DND-41 (cell line): ENCODE measurements at regions not wholly inside any gene's neighbourhood (a gene's known extent, or its start where the extent isn't known, plus 50 kb on each side); places are given as distances from the start of the nearest gene placed in this dataset.

Source experiments
- ATAC-seq: fragments of 200-7000 bp; cut with Tn5 transposase; 3 replicates; pipeline ENCODE4 v1.9.1; 2021; ENCODE audit warnings: low read depth; ENCODE audit not compliant: insufficient read depth
- DNase-seq: peaks from one replicate; pipeline ENCODE4 v3.0.0-alpha.2; 2020
- H2AFZ ChIP-seq: 2 replicates; pipeline ENCODE4 v1.6.0; 2012; ENCODE audit warnings: low read depth, low read length
- H3K27ac ChIP-seq: 2 replicates; pipeline ENCODE4 v1.5.1; 2012; ENCODE audit warnings: low read length, inconsistent platforms
- H3K27me3 ChIP-seq: fragments of 200-600 bp; sonication (generic); 2 replicates; pipeline ENCODE4 v1.6.0; 2012; ENCODE audit warnings: low read length, mild to moderate bottlenecking, inconsistent platforms; ENCODE audit not compliant: insufficient read depth, poor library complexity
- H3K36me3 ChIP-seq: 2 replicates; pipeline ENCODE4 v1.5.1; 2012; ENCODE audit warnings: low read length, inconsistent platforms; ENCODE audit not compliant: insufficient read depth
- H3K4me1 ChIP-seq: 2 replicates; pipeline ENCODE4 v1.5.1; 2012; ENCODE audit warnings: mild to moderate bottlenecking, low read length; ENCODE audit not compliant: insufficient read depth
- H3K4me2 ChIP-seq: 2 replicates; pipeline ENCODE4 v1.6.0; 2012; ENCODE audit warnings: mild to moderate bottlenecking, moderate library complexity, low read length, inconsistent platforms; ENCODE audit not compliant: insufficient read depth
- H3K4me3 ChIP-seq, 2 experiments: fragments of 200-600 bp in 1 of 2; shearing (Covaris generic) in 1 of 2; 2 replicates each; pipeline ENCODE4 v1.5.1; 2012 to 2016; ENCODE audit warnings: inconsistent platforms in 2 of 2, low read length in 2 of 2, mild to moderate bottlenecking in 2 of 2, low read depth in 1 of 2, moderate library complexity in 1 of 2
- H3K79me2 ChIP-seq: 2 replicates; pipeline ENCODE4 v1.6.0; 2012; ENCODE audit warnings: low read length, inconsistent platforms; ENCODE audit not compliant: insufficient read depth
- H3K9ac ChIP-seq: 2 replicates; pipeline ENCODE4 v1.6.0; 2012; ENCODE audit warnings: low read depth, mild to moderate bottlenecking, inconsistent platforms, low read length, moderate library complexity
- H3K9me3 ChIP-seq: 2 replicates; pipeline ENCODE4 v1.5.1; 2012; ENCODE audit warnings: low read length, moderate library complexity, mild to moderate bottlenecking, inconsistent platforms; ENCODE audit not compliant: insufficient read depth, severe bottlenecking
- H4K20me1 ChIP-seq: 2 replicates; pipeline ENCODE4 v1.6.0; 2012; ENCODE audit warnings: low read length; ENCODE audit not compliant: insufficient read depth
- EZH2 ChIP-seq: IDR thresholded peaks from 3 replicates; pipeline ENCODE4 v1.6.1; 2012; ENCODE audit warnings: borderline replicate concordance, low read depth, mild to moderate bottlenecking, moderate library complexity, low read length, inconsistent platforms; ENCODE audit not compliant: severe bottlenecking
- TF ChIP-seq, protein P1 (sequence below): IDR thresholded peaks from 2 replicates; pipeline ENCODE4 v1.5.1; 2012; ENCODE audit warnings: borderline replicate concordance, low read length, moderate library complexity, mild to moderate bottlenecking; ENCODE audit not compliant: poor library complexity, severe bottlenecking; ENCODE audit errors: extremely low read depth

DNA sequence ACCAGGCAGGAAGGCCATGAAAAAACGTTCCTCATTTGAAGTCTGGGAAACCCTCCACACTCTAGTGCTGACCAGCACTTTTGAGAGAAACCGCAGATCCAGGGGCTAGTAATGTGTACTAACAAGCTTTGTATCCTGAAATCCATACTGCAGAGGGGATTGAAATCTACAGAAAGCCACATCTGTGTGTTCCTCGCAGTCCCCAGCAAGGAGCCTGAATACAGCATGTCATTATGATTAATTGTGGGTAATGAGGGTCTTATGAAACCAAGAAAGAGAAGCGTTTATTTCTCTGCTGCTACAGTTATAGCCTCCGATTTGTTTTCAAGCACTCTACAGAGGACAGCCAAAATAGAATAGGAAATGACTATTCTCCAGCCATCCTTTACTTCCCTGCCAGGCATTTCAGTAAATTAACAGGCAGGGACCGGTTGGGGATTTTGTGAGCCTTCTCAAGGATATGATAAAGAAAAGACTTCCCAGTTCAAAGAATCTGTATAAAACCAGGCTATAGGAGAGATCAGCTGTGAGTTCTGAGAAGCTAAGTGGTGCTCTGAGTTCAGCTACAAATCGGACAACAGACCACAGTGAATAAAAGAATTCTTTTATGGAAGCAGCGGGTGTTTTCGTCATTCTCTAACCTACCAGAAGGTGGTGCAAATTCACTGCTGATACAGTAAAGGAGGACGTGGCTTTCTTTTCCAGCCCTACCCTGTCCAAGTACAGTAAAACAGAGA lies 133.4 kb downstream of the INSIG2 start:
- no peaks in the 10 kb centered on the region for H3K36me3 ChIP-seq
- TF ChIP-seq EZH2, result no peak
- TF ChIP-seq, protein P1, sequence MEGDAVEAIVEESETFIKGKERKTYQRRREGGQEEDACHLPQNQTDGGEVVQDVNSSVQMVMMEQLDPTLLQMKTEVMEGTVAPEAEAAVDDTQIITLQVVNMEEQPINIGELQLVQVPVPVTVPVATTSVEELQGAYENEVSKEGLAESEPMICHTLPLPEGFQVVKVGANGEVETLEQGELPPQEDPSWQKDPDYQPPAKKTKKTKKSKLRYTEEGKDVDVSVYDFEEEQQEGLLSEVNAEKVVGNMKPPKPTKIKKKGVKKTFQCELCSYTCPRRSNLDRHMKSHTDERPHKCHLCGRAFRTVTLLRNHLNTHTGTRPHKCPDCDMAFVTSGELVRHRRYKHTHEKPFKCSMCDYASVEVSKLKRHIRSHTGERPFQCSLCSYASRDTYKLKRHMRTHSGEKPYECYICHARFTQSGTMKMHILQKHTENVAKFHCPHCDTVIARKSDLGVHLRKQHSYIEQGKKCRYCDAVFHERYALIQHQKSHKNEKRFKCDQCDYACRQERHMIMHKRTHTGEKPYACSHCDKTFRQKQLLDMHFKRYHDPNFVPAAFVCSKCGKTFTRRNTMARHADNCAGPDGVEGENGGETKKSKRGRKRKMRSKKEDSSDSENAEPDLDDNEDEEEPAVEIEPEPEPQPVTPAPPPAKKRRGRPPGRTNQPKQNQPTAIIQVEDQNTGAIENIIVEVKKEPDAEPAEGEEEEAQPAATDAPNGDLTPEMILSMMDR, result peak; percentile 76
- ATAC-seq (peak; percentile 84), DNase-seq (peak; percentile 29)
- H3K4me3 ChIP-seq, result no peak overlapping the region
- H4K20me1 ChIP-seq, result no peaks in the 10 kb centered on the region
- no peaks in the 10 kb centered on the region for H3K9me3 ChIP-seq
- H2AFZ ChIP-seq, result no peak overlapping the region
- H3K4me2 ChIP-seq, result no peak overlapping the region
- no peak overlapping the region for H3K9ac ChIP-seq
- H3K4me1 ChIP-seq, result no peaks in the 10 kb centered on the region
- H3K27me3 ChIP-seq, result no peaks in the 10 kb centered on the region
- H3K27ac ChIP-seq, result no peak overlapping the region
- H3K79me2 ChIP-seq, result no peaks in the 10 kb centered on the region

DNA sequence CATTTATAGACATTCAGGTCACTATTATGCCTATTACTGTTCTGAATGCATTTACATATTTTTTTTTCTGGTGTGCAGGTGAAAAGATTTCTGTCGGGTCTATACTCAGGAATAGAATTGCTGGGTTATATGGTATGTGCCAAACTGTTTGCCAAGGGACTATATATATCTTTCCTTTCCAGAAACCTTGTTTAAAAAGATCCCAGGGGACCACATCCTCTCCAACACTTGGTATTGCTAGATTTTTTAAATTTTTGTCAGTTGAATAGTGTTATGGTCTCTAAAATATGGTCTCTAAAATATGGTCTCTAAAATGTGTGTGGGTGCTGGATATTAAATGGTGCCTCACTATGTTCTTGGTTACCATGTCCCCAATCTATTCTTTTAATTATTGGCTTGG lies 131.3 kb downstream of the INSIG2 start:
- Histone ChIP-seq H2AFZ (no peak overlapping the region), H3K27ac (no peak overlapping the region), H3K79me2 (no peaks in the 10 kb centered on the region), H3K4me1 (no peaks in the 10 kb centered on the region), H3K9me3 (no peaks in the 10 kb centered on the region), H3K4me2 (no peak overlapping the region), H3K9ac (no peak overlapping the region), H3K4me3 (no peak overlapping the region), H3K27me3 (no peaks in the 10 kb centered on the region), H4K20me1 (no peaks in the 10 kb centered on the region), H3K36me3 (no peaks in the 10 kb centered on the region)
- ATAC-seq (no peak), DNase-seq (no peak)
- TF ChIP-seq, protein P1, result no peak
- no peak for TF ChIP-seq EZH2

DNA sequence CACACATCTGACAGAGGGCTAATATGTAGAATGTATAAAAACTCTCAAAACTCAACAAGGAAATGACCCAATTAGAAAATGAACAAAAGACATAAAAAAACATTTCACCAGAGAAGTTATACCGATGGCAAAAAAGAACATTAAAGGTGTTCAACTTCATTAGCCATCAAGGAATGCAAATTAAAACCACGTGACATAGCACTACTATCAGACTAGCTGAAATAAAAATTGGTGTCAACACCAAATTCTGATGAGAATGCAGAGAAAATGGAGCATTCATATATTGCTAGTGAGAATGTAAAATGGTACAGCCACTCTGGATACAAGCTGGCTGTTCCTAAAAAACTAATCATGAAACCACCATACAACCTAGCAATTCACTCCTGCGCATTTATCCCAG lies 128.0 kb downstream of the INSIG2 start:
- no peak overlapping the region for H2AFZ ChIP-seq
- H3K79me2 ChIP-seq, result no peaks in the 10 kb centered on the region
- no peaks in the 10 kb centered on the region for H4K20me1 ChIP-seq
- TF ChIP-seq, protein P1, result no peak
- TF ChIP-seq EZH2, result no peak
- DNase-seq (no peak), ATAC-seq (no peak)
- H3K36me3 ChIP-seq, result no peaks in the 10 kb centered on the region
- no peak overlapping the region for H3K4me3 ChIP-seq
- H3K27ac ChIP-seq, result no peak overlapping the region
- H3K4me1 ChIP-seq, result no peaks in the 10 kb centered on the region
- H3K27me3 ChIP-seq, result no peaks in the 10 kb centered on the region
- no peaks in the 10 kb centered on the region for H3K9me3 ChIP-seq
- no peak overlapping the region for H3K9ac ChIP-seq
- H3K4me2 ChIP-seq, result no peak overlapping the region
